ENCODE measurements at regions not wholly inside any gene's neighbourhood (a gene's known extent, or its start where the extent isn't known, plus 50 kb on each side); places are given as distances from the start of the nearest gene placed in this dataset.
A peak's percentile ranks its signal among the peaks of the same experiment; 100 is the strongest.

GRCh38 chr7:116425647-116426209 is 73.8 kb upstream of the CAV2 start:
- DNase-seq = no peak
- H3K79me2 ChIP-seq (ENCODE audit: low read length) = no peaks in the 10 kb centered on the region
- H3K9me2 ChIP-seq (replicated peaks; ENCODE audit: low read length) = no peaks in the 10 kb centered on the region
- intact Hi-C loops (cut with micrococcal nuclease) = loop anchor here (1.0 to 5.0 kb wide), 3 partner anchors 9 to 253 kb away; no protein-coding TSS in a partner anchor
- no peak overlapping the region for H3K4me3 ChIP-seq (ENCODE audit: low read length)
- H2AFZ ChIP-seq (ENCODE audit: low read length) = no peak overlapping the region
- H4K20me1 ChIP-seq (ENCODE audit: low read length) = no peaks in the 10 kb centered on the region
- no TSS peak for BruUV-seq (replicated peaks)
- ChIA-PET CTCF (interaction anchor here (0.6 to 1.1 kb wide), 2 partner anchors 97 to 100 kb away, joined by 3 to 4 read pairs; no protein-coding TSS in a partner anchor), POLR2A (ENCODE audit: unreplicated experiment) (interaction anchor here (0.6 to 0.7 kb wide), 2 partner anchors 12 to 22 kb away, joined by 4 read pairs; no protein-coding TSS in a partner anchor)
- peak overlapping the region; percentile 39 for H3K27ac ChIP-seq (ENCODE audit: low read length)
- no peaks in the 10 kb centered on the region for H3K27me3 ChIP-seq (ENCODE audit: low read length)
- no peaks in the 10 kb centered on the region for H3F3A ChIP-seq (ENCODE audit: low read length, unreplicated experiment)
- H3K9me3 ChIP-seq (ENCODE audit: low read length) = no peaks in the 10 kb centered on the region
- ATAC-seq = no peak
- no peak overlapping the region; the same call in 1 of the 2 replicates for H3K9ac ChIP-seq (ENCODE audit: low read length)
- peaks cover 36% of the 10 kb centered on the region for H3K4me1 ChIP-seq (ENCODE audit: insufficient read depth, low read length)
- no peak for TF ChIP-seq EZH2phosphoT487 (IDR thresholded peaks at IDR 0.05; ENCODE audit: borderline replicate concordance, low read length)
- TF ChIP-seq CTCF (conservative IDR thresholded peaks at IDR 0.05; ENCODE audit: low read depth, low read length) = no peak
- no peak for TF ChIP-seq EZH2 (IDR thresholded peaks at IDR 0.05; ENCODE audit: low read length, unreplicated experiment)
- peak overlapping the region; percentile 52 for H3K4me2 ChIP-seq (ENCODE audit: low read length)
- no peaks in the 10 kb centered on the region for H3K36me3 ChIP-seq (ENCODE audit: low read depth, low read length)

- no peak overlapping the region for H3K4me3 ChIP-seq (ENCODE audit: low read length)
- no peaks in the 10 kb centered on the region for H3K27me3 ChIP-seq (ENCODE audit: low read length)
- ATAC-seq = peak; percentile 70
- ChIA-PET CTCF (interaction anchor here (0.6 to 1.1 kb wide), 3 partner anchors 98 to 104 kb away, joined by 3 to 4 read pairs (median 4); no protein-coding TSS in a partner anchor), POLR2A (ENCODE audit: unreplicated experiment) (interaction anchor here (0.5 to 0.7 kb wide), 3 partner anchors 9 to 59 kb away, joined by 3 to 4 read pairs (median 3); no protein-coding TSS in a partner anchor)
- H3K9ac ChIP-seq (ENCODE audit: low read length) = no peak overlapping the region
- H3K36me3 ChIP-seq (ENCODE audit: low read depth, low read length) = no peaks in the 10 kb centered on the region
- no peak overlapping the region for H2AFZ ChIP-seq (ENCODE audit: low read length)
- no TSS peak for BruUV-seq (replicated peaks)
- intact Hi-C loops (cut with micrococcal nuclease) = loop anchor here (1.0 to 5.0 kb wide), 3 partner anchors 8 to 254 kb away; no protein-coding TSS in a partner anchor
- TF ChIP-seq CTCF (conservative IDR thresholded peaks at IDR 0.05; ENCODE audit: low read depth, low read length) (no peak), EZH2phosphoT487 (IDR thresholded peaks at IDR 0.05; ENCODE audit: borderline replicate concordance, low read length) (no peak), EZH2 (IDR thresholded peaks at IDR 0.05; ENCODE audit: low read length, unreplicated experiment) (no peak)
- peaks cover 30% of the 10 kb centered on the region for H3K4me1 ChIP-seq (ENCODE audit: insufficient read depth, low read length)
- no peaks in the 10 kb centered on the region for H3K79me2 ChIP-seq (ENCODE audit: low read length)
- DNase-seq = peak; percentile 96
- no peaks in the 10 kb centered on the region for H4K20me1 ChIP-seq (ENCODE audit: low read length)
- H3K9me2 ChIP-seq (replicated peaks; ENCODE audit: low read length) = no peaks in the 10 kb centered on the region
- H3K9me3 ChIP-seq (ENCODE audit: low read length) = no peaks in the 10 kb centered on the region
- H3K4me2 ChIP-seq (ENCODE audit: low read length) = peak overlapping the region; percentile 52
- H3K27ac ChIP-seq (ENCODE audit: low read length) = peak overlapping the region; percentile 52
- no peaks in the 10 kb centered on the region for H3F3A ChIP-seq (ENCODE audit: low read length, unreplicated experiment)
Observed at GRCh38 chr7:116426428-116427156, 72.9 kb upstream of the CAV2 start.
